PFSK-1 (cell line): ENCODE measurements at regions not wholly inside any gene's neighbourhood (a gene's known extent, or its start where the extent isn't known, plus 50 kb on each side); places are given as distances from the start of the nearest gene placed in this dataset.

Experiments used
- TAF1 ChIP-seq: IDR thresholded peaks from 2 replicates; pipeline ENCODE4 v1.6.1; 2012; ENCODE audit warnings: low read length, control low read depth, borderline replicate concordance; ENCODE audit not compliant: insufficient read depth
- TF ChIP-seq, protein P1 (sequence below), 2 experiments: IDR thresholded peaks; 2 replicates each; pipeline versions ENCODE4 v1.6.1 to v1.8.0; 2011 to 2012; ENCODE audit warnings: low read depth in 2 of 2, low read length in 2 of 2, control low read depth in 1 of 2, inconsistent platforms in 1 of 2, mild to moderate bottlenecking in 1 of 2, moderate library complexity in 1 of 2; ENCODE audit not compliant: insufficient read depth in 1 of 2

GRCh38 chr11:122494221-122494620, 161.3 kb upstream of the UBASH3B start:
- TF ChIP-seq TAF1, result no peak
- TF ChIP-seq, protein P1, sequence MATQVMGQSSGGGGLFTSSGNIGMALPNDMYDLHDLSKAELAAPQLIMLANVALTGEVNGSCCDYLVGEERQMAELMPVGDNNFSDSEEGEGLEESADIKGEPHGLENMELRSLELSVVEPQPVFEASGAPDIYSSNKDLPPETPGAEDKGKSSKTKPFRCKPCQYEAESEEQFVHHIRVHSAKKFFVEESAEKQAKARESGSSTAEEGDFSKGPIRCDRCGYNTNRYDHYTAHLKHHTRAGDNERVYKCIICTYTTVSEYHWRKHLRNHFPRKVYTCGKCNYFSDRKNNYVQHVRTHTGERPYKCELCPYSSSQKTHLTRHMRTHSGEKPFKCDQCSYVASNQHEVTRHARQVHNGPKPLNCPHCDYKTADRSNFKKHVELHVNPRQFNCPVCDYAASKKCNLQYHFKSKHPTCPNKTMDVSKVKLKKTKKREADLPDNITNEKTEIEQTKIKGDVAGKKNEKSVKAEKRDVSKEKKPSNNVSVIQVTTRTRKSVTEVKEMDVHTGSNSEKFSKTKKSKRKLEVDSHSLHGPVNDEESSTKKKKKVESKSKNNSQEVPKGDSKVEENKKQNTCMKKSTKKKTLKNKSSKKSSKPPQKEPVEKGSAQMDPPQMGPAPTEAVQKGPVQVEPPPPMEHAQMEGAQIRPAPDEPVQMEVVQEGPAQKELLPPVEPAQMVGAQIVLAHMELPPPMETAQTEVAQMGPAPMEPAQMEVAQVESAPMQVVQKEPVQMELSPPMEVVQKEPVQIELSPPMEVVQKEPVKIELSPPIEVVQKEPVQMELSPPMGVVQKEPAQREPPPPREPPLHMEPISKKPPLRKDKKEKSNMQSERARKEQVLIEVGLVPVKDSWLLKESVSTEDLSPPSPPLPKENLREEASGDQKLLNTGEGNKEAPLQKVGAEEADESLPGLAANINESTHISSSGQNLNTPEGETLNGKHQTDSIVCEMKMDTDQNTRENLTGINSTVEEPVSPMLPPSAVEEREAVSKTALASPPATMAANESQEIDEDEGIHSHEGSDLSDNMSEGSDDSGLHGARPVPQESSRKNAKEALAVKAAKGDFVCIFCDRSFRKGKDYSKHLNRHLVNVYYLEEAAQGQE (IDR thresholded peaks at IDR 0.05; ENCODE audit: insufficient read depth in 1 of 2, low read depth in 2 of 2, low read length in 2 of 2), result no peak
